HG03521 (cell line): ENCODE measurements at regions not wholly inside any gene's neighbourhood (a gene's known extent, or its start where the extent isn't known, plus 50 kb on each side); places are given as distances from the start of the nearest gene placed in this dataset.
"Not testable (repeated sequence)": the region's sequence is repeated elsewhere in the genome, so short reads cannot be mapped to it uniquely, and the experiment has no call there.

Experiments
- ATAC-seq: cut with Tn5 transposase; IDR thresholded peaks from one replicate; pipeline ENCODE4 v1.9.1; 2021; ENCODE audit warnings: mild to moderate bottlenecking, moderate library complexity; ENCODE audit not compliant: unreplicated experiment

DNA sequence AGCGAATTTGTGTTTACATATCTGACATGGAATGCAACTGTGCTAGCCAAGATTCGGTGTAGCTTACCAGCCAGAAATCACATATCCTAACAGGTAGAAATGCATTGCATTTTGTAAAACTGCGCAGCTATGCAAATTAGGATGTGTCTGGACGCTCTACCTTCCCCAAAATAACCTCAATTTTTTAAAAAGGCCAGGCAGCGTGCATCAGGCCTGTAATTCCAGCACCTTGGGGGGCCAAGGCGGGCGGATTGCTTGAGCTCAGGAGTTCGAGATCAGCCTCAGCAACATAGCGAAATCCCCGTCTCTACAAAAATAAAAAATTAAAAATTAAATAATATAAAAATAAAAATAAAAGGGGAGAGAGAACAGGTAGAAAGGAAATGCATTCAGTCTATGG lies 305.0 kb downstream of the TYW1 start:
- no peak for ATAC-seq

DNA sequence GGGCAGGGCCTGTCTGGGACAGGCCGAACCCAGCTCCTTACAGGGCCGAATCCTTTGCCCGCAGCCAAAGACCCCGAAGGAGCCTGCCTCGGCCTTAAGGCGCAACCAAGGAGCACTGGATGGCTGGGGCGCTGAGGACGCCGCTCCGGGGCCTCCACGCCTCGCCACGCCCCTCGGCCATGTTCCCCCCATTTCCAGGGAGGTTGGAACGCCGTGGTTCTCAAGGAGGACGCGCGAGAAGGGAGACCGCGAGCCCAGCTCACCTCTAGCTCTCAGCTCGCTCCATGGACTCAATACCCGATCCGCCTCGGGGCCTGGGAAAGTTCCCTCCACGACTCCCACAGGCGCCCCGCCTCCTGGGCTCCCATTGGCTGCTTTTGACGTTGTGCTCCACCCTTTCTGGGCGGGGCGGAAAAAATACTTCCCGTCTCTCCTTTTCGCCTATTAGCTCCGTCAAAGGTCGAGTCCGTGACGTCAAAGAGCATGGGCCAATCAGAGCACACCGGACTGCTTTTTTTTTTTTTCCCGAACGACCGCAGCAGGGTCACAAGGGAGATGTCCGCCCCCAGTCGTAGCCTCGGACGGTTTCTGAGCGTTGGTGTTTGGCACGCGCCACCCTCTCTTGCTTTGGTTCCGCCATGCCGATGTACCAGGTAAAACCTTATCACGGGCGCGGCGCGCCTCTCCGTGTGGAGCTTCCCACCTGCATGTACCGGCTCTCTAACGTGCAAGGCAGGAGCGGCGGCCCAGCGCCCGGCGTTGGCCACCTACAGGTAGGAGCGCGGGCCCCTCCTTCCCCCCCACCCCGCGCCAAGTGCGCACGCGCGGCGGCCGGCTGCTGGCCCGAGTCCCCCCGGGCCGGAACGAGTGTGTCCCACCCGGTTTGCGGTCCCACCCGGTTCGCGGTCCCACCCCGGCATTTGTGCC lies 305.7 kb downstream of the TYW1 start:
- peak; percentile 87 for ATAC-seq

DNA sequence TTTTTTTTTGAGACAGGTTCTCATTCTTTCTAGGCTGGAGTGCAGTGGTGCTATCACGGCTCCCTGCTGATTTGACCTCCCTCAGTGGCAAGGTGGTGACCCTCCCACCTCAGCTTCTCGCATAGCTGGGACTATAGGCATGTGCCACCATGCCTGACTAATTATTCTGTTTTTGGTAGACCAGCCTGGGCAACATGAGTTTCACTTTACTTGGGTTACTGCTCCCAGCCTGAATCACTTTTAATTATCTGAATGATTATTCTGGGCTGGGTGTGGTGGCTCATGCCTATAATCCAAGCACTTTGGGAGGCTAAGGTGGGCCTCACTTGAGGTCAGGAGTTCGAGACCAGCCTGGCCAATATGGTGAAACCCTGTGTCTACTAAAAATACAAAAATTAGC lies 308.2 kb downstream of the TYW1 start:
- not testable (repeated sequence) for ATAC-seq

DNA sequence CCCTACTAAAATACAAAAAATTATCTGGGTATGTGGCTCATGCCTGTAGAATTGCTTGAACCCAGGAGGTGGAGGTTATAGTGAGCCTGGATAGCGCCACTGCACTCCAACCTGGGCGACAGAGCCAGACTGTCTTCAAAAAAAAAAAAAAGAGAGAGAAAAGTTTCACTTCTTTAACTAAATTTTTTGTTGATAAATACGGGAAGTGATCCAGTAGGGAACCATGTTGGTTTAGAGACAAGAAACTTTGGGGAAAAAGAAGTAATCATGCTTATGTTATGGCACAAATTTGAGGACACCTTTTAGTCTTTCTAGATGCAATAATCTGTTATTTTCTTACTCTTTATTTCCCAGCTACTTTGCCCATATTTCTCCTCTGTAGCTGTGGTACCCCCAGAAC lies 309.7 kb downstream of the TYW1 start:
- ATAC-seq: no peak

DNA sequence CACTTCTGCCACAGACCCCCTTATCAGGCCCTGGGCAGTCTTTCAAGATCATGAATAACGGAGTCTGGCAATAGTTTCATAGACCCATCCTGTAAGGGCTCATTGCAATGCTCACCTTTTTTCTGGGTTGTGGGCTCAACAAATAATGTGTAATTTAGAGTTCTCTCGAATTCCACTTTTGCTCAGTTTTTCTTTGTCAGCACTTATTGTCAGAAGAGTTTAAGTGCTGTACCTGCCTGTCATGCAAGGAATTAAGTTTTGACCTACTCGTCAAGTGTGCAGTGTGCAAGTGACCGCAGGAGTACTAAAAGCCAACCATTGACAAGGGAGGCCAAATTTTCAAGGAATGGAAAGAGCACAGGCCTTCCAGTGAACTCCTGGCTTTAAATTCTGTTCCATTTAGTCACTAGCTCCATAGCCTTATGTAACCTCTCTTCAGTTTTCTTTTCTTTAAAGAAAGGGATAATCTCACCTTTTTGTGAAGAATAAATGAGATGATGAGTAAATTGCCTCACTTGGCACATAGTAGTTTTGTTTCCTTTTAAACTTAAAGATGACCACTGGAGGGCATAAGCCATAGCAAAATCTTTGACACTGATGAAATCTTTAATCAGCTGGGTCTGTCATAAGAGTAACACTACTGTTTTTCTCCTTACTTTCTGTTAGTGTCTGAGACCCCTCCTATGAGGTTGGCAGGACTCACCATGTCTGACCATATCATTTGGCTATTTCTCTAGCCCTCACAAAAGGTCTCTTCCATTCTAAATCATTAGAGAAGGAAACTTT lies 313.3 kb downstream of the TYW1 start:
- no peak for ATAC-seq

DNA sequence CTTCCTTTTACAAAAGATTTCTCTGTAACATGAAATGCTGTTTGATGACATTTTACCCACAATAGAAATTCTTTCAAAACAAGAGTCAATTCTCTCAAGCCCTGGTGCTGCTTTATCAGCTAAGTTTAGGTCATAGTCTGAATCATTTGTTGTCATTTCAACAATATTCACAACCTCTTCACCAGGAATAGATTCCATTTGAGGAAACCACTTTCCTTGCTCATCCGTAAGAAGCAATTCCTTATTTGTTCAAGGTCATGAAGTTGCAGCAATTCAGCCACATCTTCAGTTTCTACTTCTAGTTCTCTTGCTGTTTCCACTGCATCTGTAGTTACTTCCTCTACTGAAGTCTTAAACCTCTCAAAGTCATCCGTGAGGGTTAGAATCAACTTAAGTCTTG lies 315.3 kb downstream of the TYW1 start:
- ATAC-seq: no peak

DNA sequence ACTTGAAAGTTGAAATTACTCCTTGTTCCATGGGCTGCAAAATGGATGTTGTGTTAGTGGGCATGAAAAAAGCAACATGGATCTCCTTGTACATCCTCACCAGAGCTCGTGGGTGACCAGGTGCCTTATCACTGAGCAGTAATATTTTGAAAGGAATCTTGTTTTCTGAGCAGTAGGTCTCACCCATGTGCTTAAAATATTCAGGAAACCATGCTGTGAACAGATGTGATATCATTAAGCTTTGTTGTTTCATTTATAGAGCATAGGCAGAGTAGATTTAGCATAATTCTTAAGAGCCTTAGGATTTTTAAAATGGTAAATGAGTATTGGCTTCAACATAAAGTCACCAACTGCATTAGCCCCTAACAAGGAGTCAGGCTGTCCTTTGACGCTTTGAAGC lies 316.6 kb downstream of the TYW1 start:
- ATAC-seq: no peak

DNA sequence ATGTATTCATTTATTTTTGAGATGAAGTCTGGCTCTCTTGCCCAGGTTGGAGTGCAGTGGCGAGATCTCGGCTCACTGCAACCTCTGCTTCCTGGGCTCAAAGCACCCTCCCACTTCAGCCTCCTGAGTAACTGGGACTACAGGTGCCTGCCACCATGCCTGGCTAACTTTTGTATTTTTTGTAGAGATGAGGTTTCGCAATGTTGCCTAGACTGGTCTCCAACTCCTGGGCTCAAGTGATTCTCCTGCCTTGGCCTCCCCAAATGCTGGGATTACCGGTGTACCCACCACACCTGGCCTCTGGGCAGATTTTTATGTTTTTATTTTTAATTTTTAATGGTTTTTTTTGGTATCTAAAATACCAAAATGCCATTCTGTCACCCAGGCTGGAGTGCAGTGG lies 320.3 kb downstream of the TYW1 start:
- ATAC-seq: not testable (repeated sequence)

DNA sequence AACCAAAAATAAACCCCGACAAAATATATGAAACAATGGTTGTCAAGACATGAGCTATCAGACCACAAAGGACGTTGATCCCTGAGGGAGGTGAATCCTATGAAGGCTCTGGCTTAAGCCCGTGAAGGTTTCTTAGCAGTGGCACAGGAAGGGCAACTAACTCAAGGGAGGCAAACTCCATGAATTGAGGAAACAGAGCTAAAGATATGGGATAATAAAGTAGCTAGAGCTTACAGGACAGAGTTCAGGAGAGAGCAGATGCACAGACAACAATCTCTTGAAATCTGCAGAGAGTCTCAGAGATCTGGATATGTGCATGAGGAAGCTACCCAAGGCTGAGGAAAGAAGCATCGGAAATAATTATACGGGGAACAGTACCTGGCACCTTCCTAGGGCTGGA lies 331.6 kb downstream of the TYW1 start:
- not testable (repeated sequence) for ATAC-seq

DNA sequence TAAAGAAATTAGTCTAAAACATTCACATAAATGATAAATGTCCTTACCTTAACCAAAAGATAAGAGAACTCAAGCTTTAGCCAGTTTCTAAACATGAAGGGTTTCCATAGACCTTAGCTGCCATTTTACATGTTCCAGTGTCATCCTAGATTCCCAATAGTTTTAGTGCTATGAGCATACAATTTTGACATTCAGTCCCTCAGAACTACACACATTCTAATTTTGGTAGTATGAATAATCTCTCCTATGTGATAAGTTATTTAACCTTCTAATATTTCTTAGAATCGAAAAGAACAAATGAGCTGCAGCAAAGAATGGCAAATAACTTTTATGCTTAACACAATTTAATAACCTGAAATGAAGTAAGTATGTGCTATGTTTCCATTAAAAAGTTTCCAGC lies 338.5 kb downstream of the TYW1 start:
- ATAC-seq: not testable (repeated sequence)

DNA sequence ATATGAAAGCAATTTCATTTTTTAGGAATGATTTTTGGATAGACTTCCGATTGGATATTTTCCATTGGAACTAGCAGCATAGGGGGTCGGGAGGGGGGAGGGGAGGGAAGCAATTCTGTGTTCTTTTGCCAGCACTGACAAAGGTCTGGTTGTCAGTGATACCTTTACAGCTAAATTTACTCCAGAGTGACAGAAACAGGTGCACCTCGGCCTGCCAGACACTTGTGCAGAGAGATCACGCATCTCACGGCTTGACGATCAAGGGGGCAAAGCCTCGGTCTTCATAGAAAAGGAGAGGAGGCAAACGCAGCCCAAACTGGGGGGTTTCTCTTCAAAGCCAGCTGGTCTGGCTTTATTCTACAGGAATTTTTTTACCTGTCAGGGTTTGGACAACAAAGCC lies 339.0 kb downstream of the TYW1 start:
- ATAC-seq: not testable (repeated sequence)

DNA sequence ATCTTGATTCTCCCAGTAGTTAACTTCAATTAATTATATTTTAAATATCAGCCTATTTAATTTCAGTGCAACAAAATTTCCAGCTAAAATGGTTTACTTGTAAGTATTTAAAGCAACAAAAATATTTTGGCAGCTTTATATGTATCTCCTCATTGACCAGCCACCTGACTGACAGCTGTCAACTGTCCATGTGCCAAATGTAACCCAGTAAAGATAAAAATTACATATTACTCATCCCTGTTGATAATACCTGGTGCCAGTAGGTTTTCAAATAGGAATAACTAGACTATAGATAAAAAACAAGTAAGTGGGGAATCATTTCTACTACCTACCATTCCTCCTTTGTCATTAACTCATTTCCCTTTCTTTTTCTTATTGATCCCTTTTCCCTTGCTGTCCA lies 341.9 kb downstream of the TYW1 start:
- ATAC-seq: not testable (repeated sequence)

DNA sequence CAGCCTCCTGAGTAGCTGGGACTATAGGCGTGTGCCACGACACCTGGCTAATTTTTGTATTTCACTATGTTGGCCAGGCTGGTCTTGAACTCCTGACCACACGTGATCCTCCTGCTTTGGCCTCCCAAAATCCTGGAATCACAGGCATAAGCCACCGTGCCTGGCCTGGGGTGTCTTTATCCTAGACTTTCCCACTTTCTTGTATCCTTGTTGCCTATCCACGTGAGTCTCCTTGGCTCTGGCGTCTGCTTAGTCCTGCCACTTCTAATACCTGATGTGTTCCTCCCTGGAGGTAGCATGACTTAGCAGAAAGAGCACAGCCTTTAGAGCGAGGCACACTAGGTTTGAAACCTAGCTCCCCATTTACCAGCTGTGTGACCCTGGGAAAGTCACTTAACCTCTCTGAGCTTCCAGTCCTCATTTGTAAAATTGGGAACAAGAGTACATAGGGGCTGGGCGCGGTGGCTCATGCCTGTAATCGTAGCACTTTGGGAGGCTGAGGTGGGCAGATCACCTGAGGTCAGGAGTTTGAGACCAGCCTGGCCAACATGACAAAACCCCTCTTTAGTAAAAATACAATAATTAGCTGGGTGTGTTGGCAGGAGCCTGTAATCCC lies 344.6 kb downstream of the TYW1 start:
- no peak for ATAC-seq

DNA sequence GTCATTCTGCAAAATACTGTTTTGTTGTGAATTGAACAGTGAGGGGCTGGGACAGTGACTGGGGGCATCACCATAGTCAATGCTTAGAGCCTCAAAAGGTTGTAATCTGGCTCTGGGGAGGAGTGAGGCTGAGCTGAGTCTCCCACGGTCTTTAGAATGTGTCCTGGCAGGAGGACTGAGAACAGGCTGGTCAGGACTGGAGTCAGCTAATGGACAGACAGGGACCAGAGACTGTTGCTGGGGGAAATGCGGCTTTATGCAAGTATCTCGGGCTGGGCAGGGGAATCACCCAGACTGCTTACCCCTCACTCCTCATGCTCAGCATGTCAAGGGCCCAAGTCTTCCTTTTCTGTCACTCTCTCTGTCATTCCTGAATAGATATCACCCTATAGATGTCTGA lies 346.5 kb downstream of the TYW1 start:
- no peak for ATAC-seq

DNA sequence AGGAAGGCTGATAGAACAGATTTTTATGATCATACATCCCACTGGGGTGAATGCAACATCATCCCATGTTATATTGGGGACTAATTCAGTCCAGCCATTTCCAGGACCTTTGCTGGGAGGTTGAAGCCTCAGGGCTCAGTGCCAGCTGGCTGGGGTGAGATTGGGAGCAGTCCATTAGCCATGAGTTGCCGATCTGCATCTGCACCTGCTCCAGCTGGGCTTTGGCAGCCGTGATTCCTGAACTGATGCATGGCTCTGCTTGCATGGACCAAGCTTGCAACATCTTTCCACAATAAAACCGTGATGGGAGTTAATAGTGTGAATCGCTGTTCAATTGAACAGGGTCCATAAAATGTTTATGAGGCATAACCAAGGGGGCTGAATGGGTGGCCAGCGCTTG lies 346.9 kb downstream of the TYW1 start:
- no peak for ATAC-seq

DNA sequence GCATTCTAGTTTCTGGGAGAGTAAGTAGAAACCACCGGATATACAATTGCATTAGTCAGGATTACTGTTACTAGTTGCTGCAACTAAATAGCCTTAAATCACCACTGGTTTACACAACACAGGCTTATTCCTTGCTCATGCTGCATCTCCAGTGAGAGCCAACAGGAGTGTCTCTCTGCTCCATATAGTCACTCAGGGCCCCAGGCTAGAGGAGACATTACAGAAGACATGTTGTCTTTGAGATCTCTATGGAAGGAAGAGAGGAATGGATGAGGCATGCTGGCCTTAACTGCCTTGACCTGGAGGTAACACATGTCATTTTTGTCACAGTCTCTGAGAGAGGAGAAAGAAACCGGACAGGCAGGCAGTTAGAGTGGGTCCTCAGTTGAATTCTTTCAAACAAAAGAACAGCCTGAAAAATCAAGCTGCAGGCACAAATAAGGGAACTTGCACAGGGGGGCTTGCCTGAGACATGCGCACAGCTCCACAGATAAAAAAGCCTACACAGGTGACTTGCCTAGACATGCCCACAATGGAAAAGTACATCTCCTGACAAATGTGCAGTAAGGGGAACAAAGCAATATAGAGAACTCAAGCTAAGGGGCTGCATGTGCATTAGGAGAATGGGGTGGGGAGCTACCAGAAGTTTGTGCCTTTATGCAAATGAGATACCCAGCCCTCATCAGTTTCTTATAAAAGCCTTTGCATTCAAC lies 348.0 kb downstream of the TYW1 start:
- no peak for ATAC-seq

DNA sequence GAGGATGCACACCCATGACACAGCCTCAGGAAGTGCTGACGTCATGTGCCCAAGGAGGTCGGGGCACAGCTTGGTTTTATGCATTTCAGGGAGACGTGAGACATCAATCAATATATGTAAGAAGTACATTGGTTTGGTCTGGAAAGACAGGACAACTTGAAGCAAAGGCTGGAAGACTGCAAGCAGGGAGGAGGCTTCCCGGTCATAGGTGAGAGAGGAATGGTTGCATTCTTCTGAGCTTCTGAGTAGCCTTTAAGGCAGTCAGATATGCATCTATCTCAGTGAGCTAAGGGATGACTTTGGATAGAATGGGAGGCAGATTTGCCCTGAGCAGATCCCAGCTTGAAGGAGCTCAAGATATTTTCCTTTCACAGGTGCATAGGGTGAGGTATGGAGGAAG lies 349.5 kb downstream of the TYW1 start:
- ATAC-seq: no peak

DNA sequence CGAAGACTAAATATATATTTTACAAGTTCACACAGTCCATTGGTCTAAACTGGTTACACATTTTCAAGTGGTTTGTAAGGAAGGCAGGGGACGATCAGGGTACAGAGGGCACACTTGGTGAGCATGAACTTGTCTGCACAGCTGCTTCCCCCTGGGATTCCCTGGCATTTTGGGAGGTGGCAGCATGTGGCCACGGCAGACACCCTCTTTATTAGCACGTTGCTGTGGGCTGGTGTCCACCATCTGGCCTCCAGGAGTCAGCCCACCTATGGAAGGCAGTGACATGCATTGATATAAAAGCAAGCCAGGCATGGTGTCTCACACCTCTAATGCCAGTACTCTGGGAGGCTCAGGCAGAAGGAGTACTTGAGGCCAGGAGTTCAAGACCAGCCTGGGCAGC lies 350.2 kb downstream of the TYW1 start:
- ATAC-seq: no peak

DNA sequence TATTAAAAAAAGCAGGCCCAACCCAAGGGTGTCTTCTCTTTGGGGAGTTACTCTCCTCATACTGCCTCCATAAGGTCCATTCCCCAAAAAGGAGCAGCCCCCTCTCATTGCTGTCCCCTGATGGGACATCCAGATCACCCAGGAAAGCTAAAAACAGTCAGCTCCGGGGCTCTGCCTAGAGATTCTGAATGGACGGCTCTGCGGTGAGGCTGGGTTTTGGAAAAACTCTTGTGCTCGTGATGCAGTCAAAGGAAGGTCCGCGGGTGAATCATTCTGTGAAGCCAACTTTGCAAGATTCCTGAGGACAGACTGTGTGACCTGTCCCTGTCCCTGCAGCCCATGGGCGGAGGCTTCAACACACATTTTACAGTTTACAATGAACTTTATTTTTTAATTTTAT lies 351.5 kb downstream of the TYW1 start:
- ATAC-seq: no peak

DNA sequence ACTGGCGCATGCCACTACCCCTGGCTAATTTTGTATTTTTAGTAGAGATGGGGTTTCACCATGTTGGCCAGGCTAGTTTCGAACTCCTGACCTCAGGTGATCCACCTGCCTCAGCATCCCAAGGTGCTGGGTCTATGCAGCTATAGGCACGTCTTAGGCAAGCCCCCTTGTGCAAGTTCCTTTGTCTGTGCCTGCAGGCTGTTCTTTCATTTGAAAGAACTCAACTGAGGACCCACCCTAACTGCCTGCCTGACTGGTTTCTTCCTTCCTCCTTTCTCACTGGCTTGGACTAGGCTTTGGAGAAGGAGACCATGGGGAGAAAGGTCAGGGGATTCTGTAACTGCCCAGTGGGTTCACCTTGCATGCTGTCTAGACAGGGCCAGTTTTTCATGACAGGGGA lies 361.0 kb downstream of the TYW1 start:
- not testable (repeated sequence) for ATAC-seq

DNA sequence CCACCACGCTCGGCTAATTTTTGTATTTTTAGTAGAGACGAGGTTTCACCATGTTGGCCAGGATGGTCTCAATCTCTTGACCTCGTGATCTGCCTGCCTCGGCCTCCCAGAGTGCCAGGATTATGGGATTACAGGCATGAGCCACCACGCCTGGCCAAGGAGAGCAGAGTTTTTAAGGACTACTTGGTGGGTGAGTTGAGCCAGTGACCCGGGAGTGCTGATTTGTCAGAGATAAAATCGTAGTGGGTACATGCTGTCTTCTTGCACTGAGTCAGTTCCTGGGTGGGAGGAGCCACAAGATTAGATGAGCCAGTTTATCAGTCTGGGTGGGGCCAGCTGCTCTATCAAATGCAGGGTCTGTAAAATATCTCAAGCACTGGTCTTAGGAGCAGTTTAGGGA lies 361.7 kb downstream of the TYW1 start:
- not testable (repeated sequence) for ATAC-seq
